ENCODE measurements at regions not wholly inside any gene's neighbourhood (a gene's known extent, or its start where the extent isn't known, plus 50 kb on each side); places are given as distances from the start of the nearest gene placed in this dataset.

GRCh38 chr20:60894091-60894490 is 358.0 kb upstream of the CDH4 start:
- WGBS (ENCODE audit: insufficient coverage), result 69% methylated on average over 2 of the region's 5 CpGs
- H3K4me3 Mint-ChIP-seq, result no peak overlapping the region
- no peak overlapping the region for H3K27ac Mint-ChIP-seq
- Histone ChIP-seq H3K4me3 (ENCODE audit: control insufficient read depth in 1 of 2, extremely low read depth in 1 of 2, low read length in 1 of 2) (no peak overlapping the region), H3K4me1 (ENCODE audit: control insufficient read depth in 1 of 2, extremely low read depth in 1 of 2, insufficient read depth in 2 of 2, low read length in 2 of 2) (no peaks in the 10 kb centered on the region), H3K9me3 (no peaks in the 10 kb centered on the region), H3K36me3 (ENCODE audit: control insufficient read depth in 2 of 2, extremely low read depth in 1 of 2, insufficient read depth in 1 of 2, low read length in 1 of 2) (no peaks in the 10 kb centered on the region), H3K27ac (ENCODE audit: low read length) (no peak overlapping the region), H3K27me3 (replicated peaks in 1 of 2; ENCODE audit: control insufficient read depth in 2 of 2, extremely low read depth in 1 of 2, insufficient read depth in 2 of 2, low read length in 1 of 2) (no peaks in the 10 kb centered on the region)
- ChIA-PET CTCF (no interaction called here), POLR2A (no interaction called here)
- no peak for DNase-seq
- H3K4me1 Mint-ChIP-seq, result no peaks in the 10 kb centered on the region
- H3K36me3 Mint-ChIP-seq, result no peaks in the 10 kb centered on the region
- no peak for ATAC-seq (replicated peaks in 1 of 4)
- H3K27me3 Mint-ChIP-seq, result peaks cover 0 to 3% of the 10 kb centered on the region in 2 donors
- no peaks in the 10 kb centered on the region for H3K9me3 Mint-ChIP-seq

GRCh38 chr20:60895363-60896079 is 356.5 kb upstream of the CDH4 start:
- Mint-ChIP-seq H3K36me3 (no peaks in the 10 kb centered on the region), H3K4me3 (no peak overlapping the region), H3K9me3 (no peaks in the 10 kb centered on the region), H3K27ac (no peak overlapping the region), H3K27me3 (no peaks in the 10 kb centered on the region), H3K4me1 (no peaks in the 10 kb centered on the region)
- ChIA-PET CTCF (no interaction called here), POLR2A (no interaction called here)
- DNase-seq (no peak), ATAC-seq (replicated peaks in 1 of 4) (no peak)
- WGBS (ENCODE audit: insufficient coverage), result 63% methylated on average over 5 of the region's 5 CpGs
- no peaks in the 10 kb centered on the region for H3K27me3 ChIP-seq (replicated peaks in 1 of 2; ENCODE audit: control insufficient read depth in 2 of 2, extremely low read depth in 1 of 2, insufficient read depth in 2 of 2, low read length in 1 of 2)
- no peak overlapping the region for H3K27ac ChIP-seq (ENCODE audit: low read length)
- no peak overlapping the region for H3K4me3 ChIP-seq (ENCODE audit: control insufficient read depth in 1 of 2, extremely low read depth in 1 of 2, low read length in 1 of 2)
- no peaks in the 10 kb centered on the region for H3K36me3 ChIP-seq (ENCODE audit: control insufficient read depth in 2 of 2, extremely low read depth in 1 of 2, insufficient read depth in 1 of 2, low read length in 1 of 2)
- H3K9me3 ChIP-seq, result no peaks in the 10 kb centered on the region
- H3K4me1 ChIP-seq (ENCODE audit: control insufficient read depth in 1 of 2, extremely low read depth in 1 of 2, insufficient read depth in 2 of 2, low read length in 2 of 2), result no peaks in the 10 kb centered on the region

DNA sequence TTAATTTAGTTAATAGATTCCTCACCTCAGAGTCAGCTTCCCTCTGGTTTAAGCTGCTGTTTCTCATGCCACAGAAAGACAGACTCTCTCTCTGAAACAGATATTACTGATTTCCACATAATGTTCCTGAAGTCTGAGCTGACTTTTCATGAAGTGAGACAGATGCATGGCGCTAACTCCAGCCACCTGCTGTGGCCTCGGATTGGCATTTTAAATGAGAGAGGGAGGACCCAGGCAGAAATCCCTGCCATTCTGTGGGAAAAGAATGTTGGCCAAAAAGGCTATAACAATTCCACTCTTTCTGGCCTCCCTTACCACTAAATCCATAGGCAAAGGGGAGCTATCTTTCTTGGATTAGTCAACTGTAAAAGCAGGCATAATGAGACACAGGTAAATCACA is 354.1 kb upstream of the CDH4 start:
- Histone ChIP-seq H3K36me3 (ENCODE audit: control insufficient read depth in 2 of 2, extremely low read depth in 1 of 2, insufficient read depth in 1 of 2, low read length in 1 of 2) (no peaks in the 10 kb centered on the region), H3K4me3 (ENCODE audit: control insufficient read depth in 1 of 2, extremely low read depth in 1 of 2, low read length in 1 of 2) (no peak overlapping the region), H3K4me1 (ENCODE audit: control insufficient read depth in 1 of 2, extremely low read depth in 1 of 2, insufficient read depth in 2 of 2, low read length in 2 of 2) (no peaks in the 10 kb centered on the region), H3K27me3 (replicated peaks in 1 of 2; ENCODE audit: control insufficient read depth in 2 of 2, extremely low read depth in 1 of 2, insufficient read depth in 2 of 2, low read length in 1 of 2) (peaks cover 0 to 4% of the 10 kb centered on the region in 2 experiments), H3K27ac (ENCODE audit: low read length) (no peak overlapping the region), H3K9me3 (no peaks in the 10 kb centered on the region)
- no peak for DNase-seq
- no peak for ATAC-seq (replicated peaks in 1 of 4)
- H3K27ac Mint-ChIP-seq, result no peak overlapping the region
- H3K36me3 Mint-ChIP-seq, result no peaks in the 10 kb centered on the region
- H3K4me3 Mint-ChIP-seq, result no peak overlapping the region
- no peaks in the 10 kb centered on the region for H3K27me3 Mint-ChIP-seq
- POLR2A ChIA-PET, result no interaction called here
- H3K4me1 Mint-ChIP-seq, result no peaks in the 10 kb centered on the region
- CTCF ChIA-PET, result no interaction called here
- H3K9me3 Mint-ChIP-seq, result peaks cover 4 to 7% (median 4%) of the 10 kb centered on the region in 3 donors
- WGBS (ENCODE audit: insufficient coverage), result no CpG with 5 or more reads among the region's 2 CpGs

DNA sequence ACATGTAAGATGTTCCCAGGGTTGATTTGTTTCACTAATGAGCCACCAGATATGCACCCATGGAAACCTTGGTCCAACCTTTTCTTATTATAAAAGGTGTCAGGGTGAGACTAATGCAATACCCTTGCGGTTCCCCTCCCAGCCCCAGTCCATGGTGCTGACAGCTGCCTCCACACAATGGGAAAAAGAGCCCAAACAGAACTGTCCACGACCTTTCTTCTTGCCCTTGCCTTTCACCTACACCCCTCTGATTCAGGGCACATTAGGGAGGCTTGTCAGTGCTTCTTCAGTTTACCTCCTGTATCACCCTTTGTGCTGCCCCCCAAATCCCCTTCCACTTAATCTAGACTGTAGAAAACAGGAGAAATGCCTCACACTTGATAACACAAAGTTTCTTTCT is 352.7 kb upstream of the CDH4 start:
- ChIA-PET CTCF (no interaction called here), POLR2A (no interaction called here)
- H3K27ac ChIP-seq (ENCODE audit: low read length), result no peak overlapping the region
- no peak overlapping the region for H3K4me3 ChIP-seq (ENCODE audit: control insufficient read depth in 1 of 2, extremely low read depth in 1 of 2, low read length in 1 of 2)
- no peaks in the 10 kb centered on the region for H3K4me1 ChIP-seq (ENCODE audit: control insufficient read depth in 1 of 2, extremely low read depth in 1 of 2, insufficient read depth in 2 of 2, low read length in 2 of 2)
- DNase-seq (no peak), ATAC-seq (replicated peaks in 1 of 4) (no peak)
- no peaks in the 10 kb centered on the region for H3K27me3 Mint-ChIP-seq
- peaks cover 0 to 4% of the 10 kb centered on the region in 2 experiments for H3K27me3 ChIP-seq (replicated peaks in 1 of 2; ENCODE audit: control insufficient read depth in 2 of 2, extremely low read depth in 1 of 2, insufficient read depth in 2 of 2, low read length in 1 of 2)
- H3K9me3 Mint-ChIP-seq, result peaks cover 4 to 7% (median 4%) of the 10 kb centered on the region in 3 donors
- no peak overlapping the region for H3K27ac Mint-ChIP-seq
- no peaks in the 10 kb centered on the region for H3K36me3 Mint-ChIP-seq
- no peaks in the 10 kb centered on the region for H3K36me3 ChIP-seq (ENCODE audit: control insufficient read depth in 2 of 2, extremely low read depth in 1 of 2, insufficient read depth in 1 of 2, low read length in 1 of 2)
- no peak overlapping the region for H3K4me3 Mint-ChIP-seq
- H3K9me3 ChIP-seq, result no peaks in the 10 kb centered on the region
- no peaks in the 10 kb centered on the region for H3K4me1 Mint-ChIP-seq
- 48% methylated on average over 2 of the region's 2 CpGs for WGBS (ENCODE audit: insufficient coverage)

- H3K9me3 Mint-ChIP-seq, result peaks cover 4 to 7% (median 4%) of the 10 kb centered on the region in 3 donors
- POLR2A ChIA-PET, result no interaction called here
- H3K4me1 Mint-ChIP-seq, result no peaks in the 10 kb centered on the region
- CTCF ChIA-PET, result no interaction called here
- H3K4me3 Mint-ChIP-seq, result no peak overlapping the region
- Histone ChIP-seq H3K4me3 (ENCODE audit: control insufficient read depth in 1 of 2, extremely low read depth in 1 of 2, low read length in 1 of 2) (no peak overlapping the region), H3K27ac (ENCODE audit: low read length) (no peak overlapping the region), H3K9me3 (no peaks in the 10 kb centered on the region), H3K36me3 (ENCODE audit: control insufficient read depth in 2 of 2, extremely low read depth in 1 of 2, insufficient read depth in 1 of 2, low read length in 1 of 2) (no peaks in the 10 kb centered on the region), H3K27me3 (replicated peaks in 1 of 2; ENCODE audit: control insufficient read depth in 2 of 2, extremely low read depth in 1 of 2, insufficient read depth in 2 of 2, low read length in 1 of 2) (peaks cover 0 to 4% of the 10 kb centered on the region in 2 experiments), H3K4me1 (ENCODE audit: control insufficient read depth in 1 of 2, extremely low read depth in 1 of 2, insufficient read depth in 2 of 2, low read length in 2 of 2) (no peaks in the 10 kb centered on the region)
- no peaks in the 10 kb centered on the region for H3K27me3 Mint-ChIP-seq
- ATAC-seq (replicated peaks in 1 of 4) (no peak), DNase-seq (no peak)
- 26% methylated on average over 3 of the region's 5 CpGs for WGBS (ENCODE audit: insufficient coverage)
- H3K36me3 Mint-ChIP-seq, result no peaks in the 10 kb centered on the region
- H3K27ac Mint-ChIP-seq, result no peak overlapping the region
These were observed 351.4 kb upstream of the CDH4 start for GRCh38 chr20:60900618-60901017.

DNA sequence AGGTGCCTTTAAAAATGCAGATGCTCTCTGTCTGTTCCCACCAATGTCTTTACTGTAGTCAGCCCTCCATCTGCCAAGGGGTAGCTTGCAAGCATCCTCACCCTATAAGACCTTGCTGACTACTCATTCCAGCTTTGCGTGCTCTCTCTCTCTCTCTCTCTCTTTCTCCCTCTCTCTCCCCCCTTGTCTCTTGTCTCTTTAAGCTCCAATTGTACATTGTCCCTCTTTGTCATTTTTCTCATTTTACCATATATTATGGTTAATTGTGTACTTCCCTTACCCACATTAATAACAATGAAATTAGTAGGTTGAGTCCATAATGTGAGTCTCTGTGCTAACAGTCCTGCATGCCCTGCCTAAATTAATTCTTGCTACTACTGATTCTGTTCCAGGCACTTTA is 350.2 kb upstream of the CDH4 start:
- Histone ChIP-seq H3K36me3 (ENCODE audit: control insufficient read depth in 2 of 2, extremely low read depth in 1 of 2, insufficient read depth in 1 of 2, low read length in 1 of 2) (no peaks in the 10 kb centered on the region), H3K4me1 (ENCODE audit: control insufficient read depth in 1 of 2, extremely low read depth in 1 of 2, insufficient read depth in 2 of 2, low read length in 2 of 2) (no peaks in the 10 kb centered on the region), H3K9me3 (no peaks in the 10 kb centered on the region), H3K27ac (ENCODE audit: low read length) (no peak overlapping the region), H3K27me3 (replicated peaks in 1 of 2; ENCODE audit: control insufficient read depth in 2 of 2, extremely low read depth in 1 of 2, insufficient read depth in 2 of 2, low read length in 1 of 2) (peaks cover 0 to 4% of the 10 kb centered on the region in 2 experiments), H3K4me3 (ENCODE audit: control insufficient read depth in 1 of 2, extremely low read depth in 1 of 2, low read length in 1 of 2) (no peak overlapping the region)
- no peaks in the 10 kb centered on the region for H3K27me3 Mint-ChIP-seq
- POLR2A ChIA-PET, result no interaction called here
- H3K4me1 Mint-ChIP-seq, result no peaks in the 10 kb centered on the region
- no peak overlapping the region for H3K27ac Mint-ChIP-seq
- CTCF ChIA-PET, result interaction anchor here in 1 of 2 donors (0.8 kb wide), 1 partner anchor 10 kb away, joined by 3 read pairs; no protein-coding TSS in a partner anchor
- no peak for DNase-seq
- ATAC-seq (replicated peaks in 1 of 4), result no peak
- H3K4me3 Mint-ChIP-seq, result no peak overlapping the region
- no CpG with 5 or more reads among the region's 1 CpG for WGBS (ENCODE audit: insufficient coverage)
- no peaks in the 10 kb centered on the region for H3K36me3 Mint-ChIP-seq
- H3K9me3 Mint-ChIP-seq, result peaks cover 4 to 7% (median 4%) of the 10 kb centered on the region in 3 donors

All from T-cell (primary cell).